SK-N-MC (cell line): ENCODE measurements at regions not wholly inside any gene's neighbourhood (a gene's known extent, or its start where the extent isn't known, plus 50 kb on each side); places are given as distances from the start of the nearest gene placed in this dataset.

ENCODE experiments used
- FOXP2 ChIP-seq: optimal IDR thresholded peaks from 2 replicates; pipeline ENCODE3; 2011; ENCODE audit warnings: mild to moderate bottlenecking, moderate library complexity; ENCODE audit not compliant: insufficient read depth; ENCODE audit errors: extremely low read length, control extremely low read depth
- POLR2AphosphoS5 ChIP-seq: IDR thresholded peaks from 2 replicates; pipeline ENCODE4 v1.6.1; 2012; ENCODE audit warnings: mild to moderate bottlenecking, low read depth, low read length, borderline replicate concordance

DNA sequence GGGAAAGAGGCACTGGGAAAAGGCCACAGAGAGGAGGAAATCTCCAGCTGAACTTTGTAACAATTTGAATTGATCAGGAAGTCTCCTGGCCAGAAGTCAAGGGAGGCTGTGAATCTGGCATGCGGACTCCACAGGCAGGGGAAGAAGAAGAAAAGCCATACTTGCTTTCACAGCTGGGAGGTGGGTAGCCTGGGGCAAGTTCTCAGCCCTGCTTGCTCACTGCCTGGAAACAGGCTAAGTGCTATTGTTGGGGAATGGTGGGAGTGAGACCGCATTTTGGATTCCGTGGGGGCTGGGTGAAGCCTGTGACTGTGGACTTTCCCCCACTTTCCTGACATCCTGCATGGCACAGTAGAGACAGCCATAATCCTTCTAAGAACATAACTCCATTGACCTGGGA, 168.8 kb upstream of the CD96 start:
- TF ChIP-seq POLR2AphosphoS5 (no peak), FOXP2 (no peak)
